Thyroid gland (tissue), 4 donors: ENCODE measurements at regions not wholly inside any gene's neighbourhood (a gene's known extent, or its start where the extent isn't known, plus 50 kb on each side); places are given as distances from the start of the nearest gene placed in this dataset.

Experiments used
- POLR2A ChIP-seq, 2 donors: fragments of 450-650 bp; IDR thresholded peaks; one replicate each; pipeline ENCODE4 v1.6.1; 2017; ENCODE audit warnings: antibody characterized with exemption in 2 of 2, mild to moderate bottlenecking in 2 of 2, moderate library complexity in 1 of 2
- TF ChIP-seq, protein P1 (sequence below), 6 experiments: fragments of 200-600 bp in 3 of 6; fragments of 450-650 bp in 3 of 6; sonication (generic) in 3 of 6; IDR thresholded peaks; one replicate each; pipeline ENCODE4 v1.5.1; 2016 to 2019; ENCODE audit warnings: antibody characterized with exemption in 6 of 6, mild to moderate bottlenecking in 2 of 6, inconsistent platforms in 1 of 6, moderate library complexity in 1 of 6

DNA sequence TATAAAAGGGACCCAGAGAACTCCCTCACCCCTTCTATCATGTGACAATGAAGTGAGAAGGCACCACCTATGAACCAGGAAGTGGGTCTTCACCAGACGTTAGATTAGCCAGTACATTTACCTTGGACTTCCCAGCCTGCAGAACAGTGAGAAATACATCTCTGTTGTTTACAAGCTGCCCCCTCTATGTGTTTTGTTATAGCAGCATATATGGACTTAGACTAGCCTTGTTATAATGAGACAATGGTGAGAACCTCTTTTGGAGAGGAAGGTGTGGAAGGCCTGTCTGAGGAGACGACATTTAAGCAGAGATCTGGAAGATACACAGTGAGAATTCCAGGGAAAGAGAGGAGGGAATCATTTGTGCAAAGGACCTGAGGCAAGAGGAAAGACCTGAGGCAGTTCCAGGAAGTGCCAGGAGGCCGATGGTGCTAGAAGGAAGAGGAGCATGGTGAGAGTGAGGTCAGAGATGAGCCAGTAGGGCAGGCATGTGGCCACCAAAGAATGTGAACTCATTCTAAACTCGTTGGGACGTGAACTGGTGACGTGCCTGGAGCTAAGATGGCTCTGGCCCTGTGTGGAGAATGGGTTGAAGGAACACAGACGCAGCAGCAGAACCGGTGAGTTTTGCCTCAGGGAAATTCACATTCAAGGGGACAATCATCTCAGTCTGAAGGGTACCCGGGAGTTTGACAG is 98.9 kb upstream of the IRF2BP2 start:
- TF ChIP-seq, protein P1, sequence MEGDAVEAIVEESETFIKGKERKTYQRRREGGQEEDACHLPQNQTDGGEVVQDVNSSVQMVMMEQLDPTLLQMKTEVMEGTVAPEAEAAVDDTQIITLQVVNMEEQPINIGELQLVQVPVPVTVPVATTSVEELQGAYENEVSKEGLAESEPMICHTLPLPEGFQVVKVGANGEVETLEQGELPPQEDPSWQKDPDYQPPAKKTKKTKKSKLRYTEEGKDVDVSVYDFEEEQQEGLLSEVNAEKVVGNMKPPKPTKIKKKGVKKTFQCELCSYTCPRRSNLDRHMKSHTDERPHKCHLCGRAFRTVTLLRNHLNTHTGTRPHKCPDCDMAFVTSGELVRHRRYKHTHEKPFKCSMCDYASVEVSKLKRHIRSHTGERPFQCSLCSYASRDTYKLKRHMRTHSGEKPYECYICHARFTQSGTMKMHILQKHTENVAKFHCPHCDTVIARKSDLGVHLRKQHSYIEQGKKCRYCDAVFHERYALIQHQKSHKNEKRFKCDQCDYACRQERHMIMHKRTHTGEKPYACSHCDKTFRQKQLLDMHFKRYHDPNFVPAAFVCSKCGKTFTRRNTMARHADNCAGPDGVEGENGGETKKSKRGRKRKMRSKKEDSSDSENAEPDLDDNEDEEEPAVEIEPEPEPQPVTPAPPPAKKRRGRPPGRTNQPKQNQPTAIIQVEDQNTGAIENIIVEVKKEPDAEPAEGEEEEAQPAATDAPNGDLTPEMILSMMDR (IDR thresholded peaks at IDR 0.05): no peak
- TF ChIP-seq POLR2A (IDR thresholded peaks at IDR 0.05): no peak
